ENCODE measurements at regions not wholly inside any gene's neighbourhood (a gene's known extent, or its start where the extent isn't known, plus 50 kb on each side); places are given as distances from the start of the nearest gene placed in this dataset.

DNA sequence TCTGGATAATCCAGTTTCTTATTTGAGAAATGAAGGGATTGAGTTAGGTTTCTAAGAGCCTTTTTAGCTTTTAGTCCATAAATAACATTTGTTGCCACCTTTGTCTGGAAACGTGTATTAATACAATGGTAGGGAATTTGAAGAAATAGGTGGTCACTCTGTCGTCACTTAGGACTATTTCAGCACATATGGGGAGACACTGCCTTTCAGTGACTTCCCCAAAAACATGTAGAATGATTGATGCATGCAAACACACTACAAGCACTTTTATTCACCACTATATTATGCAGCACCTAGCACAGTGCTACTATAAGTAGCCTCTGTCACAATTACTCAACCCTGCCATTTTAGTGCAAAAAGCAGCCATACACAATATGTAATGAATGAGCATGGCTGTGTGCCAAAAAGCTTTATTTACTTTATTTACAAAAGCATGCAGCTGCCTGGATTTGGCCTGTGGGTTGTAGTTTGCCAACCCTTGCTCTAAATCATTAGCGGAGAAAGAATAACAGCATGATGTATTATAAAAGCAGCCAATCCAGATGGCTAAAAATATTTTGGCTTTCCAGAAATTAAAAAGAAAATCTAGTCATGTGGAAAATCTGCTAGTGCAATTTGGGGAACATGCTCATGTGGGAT lies 154.2 kb upstream of the HMHB1 start:
- TF ChIP-seq PHF20 (IDR thresholded peaks at IDR 0.05; ENCODE audit: partially characterized antibody) (no peak), NFIC (IDR thresholded peaks at IDR 0.05) (peak; percentile 59), ESRRA (IDR thresholded peaks at IDR 0.05; ENCODE audit: borderline replicate concordance, low read depth) (no peak)
- DNase-seq (ENCODE audit: extremely low read depth in 1 of 4, low spot score in 3 of 4) = no peak
- BruUV-seq (replicated peaks) = no TSS peak
- ChIA-PET CTCF (ENCODE audit: low intra/inter-chr PET ratio) (no interaction called here), POLR2A (interaction anchor here (0.6 kb wide), 1 partner anchor 313 kb away, joined by 4 read pairs; no protein-coding TSS in a partner anchor)
- 2% methylated on average over 3 of the region's 3 CpGs for WGBS (ENCODE audit: insufficient coverage, low coverage, missing lambda C conversion rate)
- Histone ChIP-seq H3K4me2 (ENCODE audit: insufficient read depth, low read length) (no peak overlapping the region), H3K9me1 (ENCODE audit: control insufficient read depth, insufficient read depth, low read length) (no peaks in the 10 kb centered on the region), H4K20me1 (replicated peaks; ENCODE audit: control insufficient read depth, insufficient read depth, low read length) (no peaks in the 10 kb centered on the region), H3K9me3 (replicated peaks; ENCODE audit: control insufficient read depth, insufficient read depth, low read depth, low read length) (no peaks in the 10 kb centered on the region; the same call in 1 of the 2 replicates), H3K27ac (ENCODE audit: extremely low read depth, low read depth, low read length) (no peak overlapping the region), H2AFZ (ENCODE audit: low read depth, low read length) (no peak overlapping the region), H3K36me3 (ENCODE audit: control insufficient read depth, insufficient read depth, low read length) (no peaks in the 10 kb centered on the region), H3K79me2 (ENCODE audit: control insufficient read depth, insufficient read depth, low read length) (no peaks in the 10 kb centered on the region), H3K4me3 (no peak overlapping the region), H3K9ac (ENCODE audit: insufficient read depth in 1 of 2, low read depth in 2 of 2, low read length in 2 of 2) (no peak overlapping the region), H3K27me3 (ENCODE audit: control insufficient read depth in 2 of 2, insufficient read depth in 2 of 2, low read length in 2 of 2) (no peaks in the 10 kb centered on the region), H3K4me1 (replicated peaks in 1 of 2; ENCODE audit: control insufficient read depth in 2 of 2, insufficient read depth in 2 of 2, low read length in 2 of 2) (no peaks in the 10 kb centered on the region)
- intact Hi-C loops (cut with micrococcal nuclease) (no loop called here), in situ Hi-C loops (cut with MboI) (no loop called here)
- no peak for ATAC-seq
- FAIRE-seq = no peak

DNA sequence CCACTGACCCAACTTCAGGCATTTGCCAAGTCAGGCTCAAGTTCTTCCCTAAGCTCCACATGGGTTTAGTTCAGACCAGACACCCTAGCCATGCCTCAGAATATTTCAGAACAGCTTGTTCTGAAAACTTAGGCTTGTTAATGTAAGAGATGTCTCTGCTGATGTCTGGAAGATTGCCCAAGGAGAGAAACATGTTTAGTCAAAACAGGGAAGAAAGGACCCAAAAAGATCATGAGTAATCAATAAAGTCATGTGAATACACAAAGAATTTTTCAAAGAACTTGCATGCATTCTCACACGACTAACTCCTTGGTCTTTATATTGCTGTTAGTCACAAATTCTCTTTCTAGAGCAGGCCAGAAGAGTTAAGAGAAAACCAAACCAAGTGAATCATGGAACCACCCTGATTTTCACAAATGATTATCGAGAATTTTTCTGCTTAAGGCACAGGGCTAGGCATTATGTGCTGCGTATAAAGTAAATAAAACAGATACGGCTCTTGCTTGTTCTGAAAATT lies 158.1 kb upstream of the HMHB1 start:
- no peak for DNase-seq (ENCODE audit: extremely low read depth in 1 of 4, low spot score in 3 of 4)
- no peak for ATAC-seq
- intact Hi-C loops (cut with micrococcal nuclease) (no loop called here), in situ Hi-C loops (cut with MboI) (no loop called here)
- no peak overlapping the region for H2AFZ ChIP-seq (ENCODE audit: low read depth, low read length)
- 7% methylated on average over 4 of the region's 4 CpGs for WGBS (ENCODE audit: insufficient coverage, low coverage, missing lambda C conversion rate)
- H3K9ac ChIP-seq (ENCODE audit: insufficient read depth in 1 of 2, low read depth in 2 of 2, low read length in 2 of 2) = no peak overlapping the region
- no peaks in the 10 kb centered on the region for H3K27me3 ChIP-seq (ENCODE audit: control insufficient read depth in 2 of 2, insufficient read depth in 2 of 2, low read length in 2 of 2)
- H3K9me1 ChIP-seq (ENCODE audit: control insufficient read depth, insufficient read depth, low read length) = no peaks in the 10 kb centered on the region
- no TSS peak for BruUV-seq (replicated peaks)
- H3K4me2 ChIP-seq (ENCODE audit: insufficient read depth, low read length) = no peak overlapping the region
- POLR2A ChIA-PET = no interaction called here
- no peak overlapping the region for H3K4me3 ChIP-seq
- no peaks in the 10 kb centered on the region for H3K79me2 ChIP-seq (ENCODE audit: control insufficient read depth, insufficient read depth, low read length)
- no peaks in the 10 kb centered on the region for H3K36me3 ChIP-seq (ENCODE audit: control insufficient read depth, insufficient read depth, low read length)
- CTCF ChIA-PET (ENCODE audit: low intra/inter-chr PET ratio) = no interaction called here
- no peaks in the 10 kb centered on the region for H3K9me3 ChIP-seq (replicated peaks; ENCODE audit: control insufficient read depth, insufficient read depth, low read depth, low read length)
- no peaks in the 10 kb centered on the region for H4K20me1 ChIP-seq (replicated peaks; ENCODE audit: control insufficient read depth, insufficient read depth, low read length)
- no peaks in the 10 kb centered on the region for H3K4me1 ChIP-seq (replicated peaks in 1 of 2; ENCODE audit: control insufficient read depth in 2 of 2, insufficient read depth in 2 of 2, low read length in 2 of 2)
- no peak overlapping the region for H3K27ac ChIP-seq (ENCODE audit: extremely low read depth, low read depth, low read length)
- FAIRE-seq = no peak
- TF ChIP-seq HCFC1 (IDR thresholded peaks at IDR 0.05; ENCODE audit: low read depth, low read length) (no peak), CHD2 (IDR thresholded peaks at IDR 0.05; ENCODE audit: low read depth, low read length) (no peak), RBBP5 (IDR thresholded peaks at IDR 0.05; ENCODE audit: borderline replicate concordance, insufficient read depth, low read length, poor library complexity, severe bottlenecking) (no peak), FOXK1 (CRISPR knock-in tag; IDR thresholded peaks at IDR 0.05; ENCODE audit: borderline replicate concordance) (no peak), GABPB2 (CRISPR knock-in tag; conservative IDR thresholded peaks at IDR 0.05) (no peak), HDAC6 (IDR thresholded peaks at IDR 0.05; ENCODE audit: low read depth, low read length) (no peak), ELF2 (CRISPR knock-in tag; IDR thresholded peaks at IDR 0.05) (no peak), ZFP30 (CRISPR knock-in tag; IDR thresholded peaks at IDR 0.05; ENCODE audit: borderline replicate concordance) (no peak), RNF2 (IDR thresholded peaks at IDR 0.05) (no peak), SMAD3 (CRISPR knock-in tag; conservative IDR thresholded peaks at IDR 0.05) (no peak), ZNF668 (CRISPR knock-in tag; IDR thresholded peaks at IDR 0.05) (no peak)
- TF ChIP-seq, protein P1, sequence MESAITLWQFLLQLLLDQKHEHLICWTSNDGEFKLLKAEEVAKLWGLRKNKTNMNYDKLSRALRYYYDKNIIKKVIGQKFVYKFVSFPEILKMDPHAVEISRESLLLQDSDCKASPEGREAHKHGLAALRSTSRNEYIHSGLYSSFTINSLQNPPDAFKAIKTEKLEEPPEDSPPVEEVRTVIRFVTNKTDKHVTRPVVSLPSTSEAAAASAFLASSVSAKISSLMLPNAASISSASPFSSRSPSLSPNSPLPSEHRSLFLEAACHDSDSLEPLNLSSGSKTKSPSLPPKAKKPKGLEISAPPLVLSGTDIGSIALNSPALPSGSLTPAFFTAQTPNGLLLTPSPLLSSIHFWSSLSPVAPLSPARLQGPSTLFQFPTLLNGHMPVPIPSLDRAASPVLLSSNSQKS (CRISPR knock-in tag; IDR thresholded peaks at IDR 0.05) = no peak
- TF ChIP-seq, protein P2, sequence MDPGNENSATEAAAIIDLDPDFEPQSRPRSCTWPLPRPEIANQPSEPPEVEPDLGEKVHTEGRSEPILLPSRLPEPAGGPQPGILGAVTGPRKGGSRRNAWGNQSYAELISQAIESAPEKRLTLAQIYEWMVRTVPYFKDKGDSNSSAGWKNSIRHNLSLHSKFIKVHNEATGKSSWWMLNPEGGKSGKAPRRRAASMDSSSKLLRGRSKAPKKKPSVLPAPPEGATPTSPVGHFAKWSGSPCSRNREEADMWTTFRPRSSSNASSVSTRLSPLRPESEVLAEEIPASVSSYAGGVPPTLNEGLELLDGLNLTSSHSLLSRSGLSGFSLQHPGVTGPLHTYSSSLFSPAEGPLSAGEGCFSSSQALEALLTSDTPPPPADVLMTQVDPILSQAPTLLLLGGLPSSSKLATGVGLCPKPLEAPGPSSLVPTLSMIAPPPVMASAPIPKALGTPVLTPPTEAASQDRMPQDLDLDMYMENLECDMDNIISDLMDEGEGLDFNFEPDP (CRISPR knock-in tag; IDR thresholded peaks at IDR 0.05) = no peak

Data from K562 (cell line).